ENCODE measurements at regions not wholly inside any gene's neighbourhood (a gene's known extent, or its start where the extent isn't known, plus 50 kb on each side); places are given as distances from the start of the nearest gene placed in this dataset.
"Not testable (repeated sequence)": the region's sequence is repeated elsewhere in the genome, so short reads cannot be mapped to it uniquely, and the experiment has no call there.

DNA sequence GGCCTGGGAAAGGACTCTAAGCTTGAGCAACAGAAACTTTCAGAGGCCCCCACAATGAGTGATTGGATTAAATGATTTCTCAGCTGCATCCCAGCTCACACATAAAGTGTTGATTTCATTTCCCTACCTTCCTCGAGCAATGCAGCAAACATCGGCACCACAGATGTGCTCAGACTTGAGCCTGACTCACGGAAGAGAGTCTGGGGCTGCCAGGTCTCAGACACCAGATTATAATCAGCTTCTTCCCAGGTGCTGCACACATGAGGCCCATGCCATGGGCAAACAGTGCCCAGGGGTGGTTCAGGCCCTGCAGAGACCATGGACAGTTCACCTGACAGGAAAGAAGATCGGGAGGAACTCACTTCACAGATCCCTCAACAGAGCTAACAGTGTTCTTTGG lies 226.6 kb upstream of the TENM4 start:
- DNase-seq: no peak

DNA sequence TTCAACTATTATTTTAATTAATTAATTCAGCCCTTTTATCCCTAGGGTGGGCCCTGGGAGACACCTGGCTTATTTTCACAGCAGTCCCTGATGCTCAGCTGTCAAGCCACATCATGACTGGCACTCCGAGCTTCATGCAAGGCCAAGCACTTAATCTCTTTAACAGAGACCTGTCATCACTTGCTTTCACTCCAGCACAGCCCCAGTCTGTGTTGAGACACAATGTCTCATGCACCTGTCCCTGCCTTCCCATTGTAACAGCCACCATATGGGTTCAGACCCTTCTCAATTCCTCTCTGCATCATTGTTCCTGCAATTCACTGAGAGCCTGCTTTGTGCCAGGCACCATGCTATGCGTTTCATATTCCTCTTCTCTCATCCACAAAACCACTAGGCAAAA lies 222.2 kb upstream of the TENM4 start:
- peak; percentile 14 for DNase-seq

DNA sequence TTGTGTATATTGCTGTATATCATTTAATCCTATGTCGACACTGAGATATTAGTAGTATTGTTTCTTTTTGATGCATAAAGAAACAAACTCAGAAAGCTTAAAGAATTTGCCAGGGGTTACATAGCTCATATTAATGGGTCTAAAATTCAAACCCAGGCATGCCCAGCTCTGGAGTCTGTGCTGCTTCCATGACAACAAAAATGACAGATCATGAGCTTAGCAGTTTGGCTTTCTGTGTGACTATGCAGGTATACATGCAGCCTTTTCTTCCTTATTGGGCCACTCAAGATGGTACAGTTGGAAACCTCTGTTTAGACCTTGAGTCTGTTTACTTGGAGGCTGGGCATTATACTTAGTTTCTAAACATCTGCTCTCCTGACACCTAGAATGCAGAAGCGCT lies 220.5 kb upstream of the TENM4 start:
- no peak for DNase-seq

DNA sequence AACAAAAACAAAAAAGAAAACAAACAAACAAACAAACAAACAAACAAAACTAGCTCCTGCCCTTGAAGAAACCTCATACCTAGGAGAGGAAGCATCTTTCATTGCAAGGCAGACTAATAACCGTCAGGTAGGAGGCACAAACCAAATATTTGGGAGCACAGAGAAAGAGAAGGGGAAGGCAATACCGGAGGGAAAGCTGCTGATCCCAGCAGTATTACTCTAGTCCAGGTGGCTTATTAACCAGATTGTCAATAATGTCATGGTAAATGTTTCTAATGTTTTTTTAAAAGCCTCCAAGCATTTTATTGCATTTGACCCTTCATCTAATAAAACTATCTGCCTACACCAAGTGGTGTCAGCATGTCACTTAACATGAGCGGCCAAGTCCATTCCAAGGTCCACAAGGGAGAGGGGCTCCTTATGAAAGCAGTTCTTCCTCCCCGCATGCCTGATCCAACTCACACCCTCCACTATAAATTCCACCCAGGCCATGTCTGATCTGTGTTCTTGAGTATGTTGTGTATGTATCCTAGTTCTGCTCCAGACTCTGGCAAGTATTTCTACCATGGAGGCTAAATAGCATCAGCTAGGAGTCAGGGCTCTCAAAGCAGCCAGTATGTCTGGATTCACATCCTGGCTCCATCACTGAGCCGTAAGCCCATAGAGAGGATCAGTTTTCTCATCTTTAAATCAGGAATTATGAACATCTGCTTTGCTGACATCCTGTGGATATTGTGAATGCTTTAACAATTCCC lies 208.1 kb upstream of the TENM4 start:
- no peak for DNase-seq

DNA sequence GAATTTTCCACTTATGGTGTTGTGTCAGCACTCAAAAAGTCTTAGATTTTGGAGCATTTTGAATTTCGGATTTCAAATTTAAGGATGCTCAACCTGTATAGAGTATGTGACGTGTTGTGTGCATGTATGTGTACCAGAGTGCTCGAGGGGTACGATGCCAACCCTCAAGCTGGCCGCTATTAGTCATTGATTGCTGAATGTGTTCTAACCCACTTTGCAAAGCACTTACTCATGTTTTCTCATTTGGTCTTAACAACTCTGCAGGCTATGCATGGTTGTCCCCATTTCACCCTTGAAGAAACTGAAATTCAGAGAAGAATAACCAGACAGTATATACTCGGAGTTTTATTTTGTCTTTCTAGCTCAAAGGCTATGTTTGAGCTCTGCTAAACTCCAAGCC lies 196.4 kb upstream of the TENM4 start:
- DNase-seq: no peak

DNA sequence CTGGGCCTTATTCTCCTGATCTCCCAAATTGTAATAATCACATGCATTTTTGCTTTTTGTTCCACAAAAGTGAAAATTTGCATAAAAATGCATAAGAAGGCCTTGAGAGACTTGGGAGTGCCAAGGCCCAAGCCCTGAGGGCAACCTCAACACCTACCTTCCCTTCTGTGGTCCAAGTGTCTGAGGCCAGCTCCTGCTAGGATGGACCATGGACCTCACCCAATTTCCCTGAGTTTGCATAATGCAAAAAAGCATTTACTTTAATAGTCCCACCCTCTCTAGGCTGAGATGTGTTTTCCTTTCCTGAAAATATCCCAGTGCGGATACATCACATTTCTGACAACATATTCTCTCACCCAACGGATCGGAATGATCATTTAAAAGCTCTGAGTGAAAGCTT lies 194.1 kb upstream of the TENM4 start:
- no peak for DNase-seq

DNA sequence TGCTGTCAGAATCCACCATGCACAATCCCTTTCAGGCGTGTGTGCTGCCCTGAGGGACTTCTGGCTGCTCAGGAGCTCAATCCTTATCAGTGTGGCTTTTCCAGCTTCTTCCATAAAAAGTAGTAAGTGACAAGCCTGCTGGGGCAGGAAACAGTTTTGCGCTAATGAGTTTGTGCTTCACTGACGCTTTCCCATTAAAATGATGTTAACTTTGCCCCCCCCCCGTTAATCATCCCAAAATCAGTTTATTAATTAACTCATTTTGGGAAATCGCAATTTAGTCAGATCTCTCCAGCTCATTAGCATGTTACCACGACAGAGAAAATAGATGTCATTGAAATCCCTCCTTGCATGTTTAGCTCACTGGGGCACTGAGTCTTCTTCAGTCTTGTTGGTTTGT lies 186.5 kb upstream of the TENM4 start:
- no peak for DNase-seq

DNA sequence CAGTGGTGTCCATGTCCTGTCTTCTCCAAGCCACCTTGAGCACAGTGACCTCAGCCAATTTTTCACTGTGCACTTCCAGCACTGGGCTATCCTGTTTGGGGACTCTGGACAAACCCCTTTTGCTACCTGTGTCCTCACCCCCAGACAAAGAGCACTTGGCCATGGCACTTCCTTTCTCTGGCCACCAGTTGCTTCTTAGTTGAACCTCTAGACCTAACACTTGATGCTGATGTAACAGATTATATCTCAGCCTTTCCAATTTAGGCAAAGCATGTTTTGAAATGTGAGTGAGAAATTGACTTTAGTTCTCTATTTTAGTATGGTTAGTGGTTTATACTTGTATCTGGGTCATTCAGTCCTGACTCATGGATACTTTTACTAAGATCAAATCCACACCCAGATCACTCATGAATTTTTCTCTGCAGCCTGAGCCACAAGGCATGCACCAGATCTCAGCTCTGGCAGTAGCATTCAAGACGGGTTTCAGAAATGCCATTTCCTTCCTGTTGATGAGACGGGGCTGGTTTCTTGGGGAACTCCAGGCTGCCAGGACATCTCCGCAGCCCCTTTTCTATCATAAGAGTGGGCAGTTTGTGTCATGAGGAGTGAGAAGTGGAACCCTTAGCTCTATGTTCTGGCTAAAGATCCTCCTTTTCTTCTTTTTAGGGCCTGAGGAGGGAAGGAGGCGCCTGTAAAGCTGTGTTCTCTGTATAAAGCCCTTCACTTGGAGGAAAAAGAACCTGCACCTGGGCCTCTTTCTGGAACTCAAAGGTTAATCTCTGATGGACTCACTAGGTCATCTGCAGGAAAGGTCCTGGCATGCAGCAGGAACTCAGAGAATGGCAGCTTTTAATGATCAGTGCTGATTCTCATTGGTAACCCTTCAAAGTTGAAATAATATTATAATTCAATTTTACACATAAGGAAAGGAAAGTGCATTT lies 185.6 kb upstream of the TENM4 start:
- no peak for DNase-seq

DNA sequence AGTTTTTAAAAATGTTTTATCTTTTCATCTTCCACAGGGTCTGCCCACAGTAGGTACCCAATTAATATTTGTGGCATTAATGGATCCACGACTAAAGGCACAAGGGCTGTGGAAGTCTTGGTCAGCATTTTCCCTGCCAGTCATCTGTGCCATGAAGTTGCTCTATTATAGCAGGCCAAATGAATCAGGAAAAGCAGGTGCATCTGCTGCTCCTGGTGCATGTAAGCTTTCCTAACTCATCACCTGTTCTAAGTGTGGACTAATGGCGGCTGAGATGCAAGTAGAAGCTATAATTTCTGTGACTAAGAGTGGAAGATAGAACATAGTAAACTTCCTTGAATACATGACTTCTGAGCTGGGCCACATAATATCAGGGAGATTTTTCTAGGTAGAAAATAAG lies 182.5 kb upstream of the TENM4 start:
- no peak for DNase-seq

DNA sequence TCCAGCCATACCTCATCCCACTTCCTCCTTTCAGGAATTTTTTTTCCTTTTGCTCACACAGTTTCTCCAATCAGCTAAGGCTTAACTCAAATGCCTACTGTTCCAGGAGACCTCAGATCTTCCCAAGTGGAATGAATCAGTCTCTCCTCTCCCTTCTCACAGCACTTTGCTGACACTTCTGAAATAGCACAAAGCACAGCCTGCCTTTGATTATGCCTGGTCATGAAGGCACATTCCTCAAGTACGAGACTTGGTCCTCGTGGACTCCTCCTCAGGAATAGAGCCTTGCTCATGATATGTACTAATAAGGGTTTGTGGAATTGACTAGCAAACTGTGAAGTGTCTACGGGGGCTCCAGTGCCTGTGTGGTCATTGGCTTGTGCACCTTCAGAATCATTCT lies 176.7 kb upstream of the TENM4 start:
- DNase-seq: no peak

DNA sequence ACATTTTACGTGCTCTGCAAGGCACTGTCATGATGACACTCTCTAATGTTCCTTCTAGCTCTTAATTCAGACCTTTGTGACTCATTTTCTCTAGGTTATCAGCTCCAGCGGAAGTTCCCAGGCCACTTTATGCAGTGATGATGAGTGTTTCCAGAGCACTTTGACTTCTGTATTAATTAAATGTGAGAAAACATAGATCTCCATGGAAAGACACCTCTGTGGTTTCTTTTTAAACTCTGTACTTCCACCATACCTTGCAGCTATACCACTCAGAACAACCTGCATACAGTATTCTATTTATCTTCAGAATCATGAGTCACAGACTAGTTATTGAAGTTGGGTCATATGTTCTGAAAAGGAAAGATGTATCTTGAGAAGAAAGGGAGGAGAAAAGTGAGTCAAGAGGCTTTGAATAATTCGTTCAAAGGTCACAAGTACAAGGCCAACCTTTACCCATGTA lies 175.6 kb upstream of the TENM4 start:
- DNase-seq: no peak

DNA sequence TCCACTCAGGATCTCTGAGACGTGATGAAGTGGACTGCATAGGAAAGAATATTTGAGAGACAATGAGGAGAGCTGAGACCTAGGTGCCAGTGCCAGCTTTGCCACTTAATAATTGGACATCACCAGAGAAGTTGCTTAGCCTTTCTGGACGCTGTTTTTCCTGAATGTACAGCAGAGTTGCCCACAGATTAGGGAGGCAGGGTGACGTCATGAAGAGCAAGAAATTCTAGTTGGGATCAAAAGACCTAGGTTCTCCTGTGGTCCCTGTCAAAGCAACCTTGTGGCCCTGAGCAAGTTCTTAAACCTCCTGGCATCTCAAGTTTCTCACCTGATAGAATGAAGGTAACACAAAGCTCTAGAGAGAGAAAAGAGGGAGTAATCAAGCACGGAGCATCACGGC lies 174.6 kb upstream of the TENM4 start:
- no peak for DNase-seq

DNA sequence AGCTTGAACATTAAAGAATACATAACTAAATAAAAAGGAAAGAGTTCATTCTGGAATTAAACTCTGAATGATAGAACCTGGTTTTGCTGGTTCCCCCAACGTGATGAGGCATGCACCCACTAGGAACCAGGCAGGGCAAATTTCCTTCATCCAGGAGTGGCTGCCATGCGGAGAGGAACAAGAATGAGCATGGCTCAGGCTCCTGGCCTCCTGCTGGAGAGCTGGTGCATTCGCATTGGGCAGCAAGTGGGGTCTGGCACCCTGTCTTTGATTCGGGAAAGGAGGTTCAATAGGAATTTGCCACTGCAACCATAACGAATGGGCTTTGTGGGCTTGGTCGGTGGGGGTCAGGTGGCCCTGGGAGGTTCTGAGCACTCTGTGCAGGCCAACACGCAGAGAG lies 169.8 kb upstream of the TENM4 start:
- DNase-seq: no peak

DNA sequence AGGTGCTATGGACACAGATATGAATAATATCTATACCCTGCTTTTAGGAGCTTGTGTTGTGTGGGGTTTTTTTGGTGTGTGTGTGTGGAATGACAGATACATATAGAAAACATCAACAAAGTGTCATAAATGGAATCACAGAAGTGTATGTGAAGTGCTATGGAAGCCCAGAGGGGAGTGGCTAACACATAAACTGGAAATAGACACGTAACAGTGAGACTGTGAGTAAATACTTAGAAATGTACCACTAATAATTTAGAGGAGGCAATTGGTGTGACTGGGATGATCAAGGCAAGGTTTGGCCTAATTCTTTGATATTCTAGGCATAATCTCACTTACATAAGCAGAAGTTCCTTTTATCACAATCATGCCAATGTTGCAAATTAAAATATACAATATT lies 169.3 kb upstream of the TENM4 start:
- DNase-seq: no peak

DNA sequence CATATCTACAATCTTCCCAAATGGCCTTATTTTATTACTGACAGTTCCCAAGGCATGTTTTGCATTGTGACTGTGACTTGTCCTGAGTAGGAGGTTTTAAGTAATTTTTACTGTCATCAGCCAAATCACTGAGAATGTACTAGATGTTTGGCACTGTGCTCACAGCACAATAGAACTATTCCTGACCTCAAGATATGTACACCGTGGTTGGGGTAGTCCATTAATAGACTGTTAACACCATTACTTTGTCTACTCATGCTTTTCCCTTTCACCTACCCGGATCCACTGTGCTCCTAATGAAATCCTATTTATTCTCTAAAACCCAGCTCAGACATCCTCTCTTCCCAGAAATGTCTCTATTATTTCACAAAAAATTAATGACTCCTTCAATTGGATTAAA lies 168.7 kb upstream of the TENM4 start:
- no peak for DNase-seq

DNA sequence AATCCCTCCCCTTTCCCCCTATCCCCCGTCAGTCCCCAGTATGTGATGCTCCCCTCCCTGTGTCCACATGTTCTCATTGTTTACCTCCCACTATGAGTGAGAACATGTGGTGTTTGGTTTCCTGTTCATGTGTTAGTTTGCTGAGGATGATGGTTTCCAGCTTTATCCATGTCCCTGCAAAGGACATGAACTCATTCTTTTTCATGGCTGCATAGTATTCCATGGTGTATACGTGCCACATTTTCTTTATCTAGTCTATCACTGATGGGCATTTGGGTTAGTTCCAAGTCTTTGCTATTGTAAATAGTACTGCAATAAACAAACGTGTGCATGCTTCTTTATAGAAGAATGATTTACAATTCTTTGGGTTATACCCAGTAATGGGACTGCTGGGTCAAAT lies 165.6 kb upstream of the TENM4 start:
- not testable (repeated sequence) for DNase-seq

DNA sequence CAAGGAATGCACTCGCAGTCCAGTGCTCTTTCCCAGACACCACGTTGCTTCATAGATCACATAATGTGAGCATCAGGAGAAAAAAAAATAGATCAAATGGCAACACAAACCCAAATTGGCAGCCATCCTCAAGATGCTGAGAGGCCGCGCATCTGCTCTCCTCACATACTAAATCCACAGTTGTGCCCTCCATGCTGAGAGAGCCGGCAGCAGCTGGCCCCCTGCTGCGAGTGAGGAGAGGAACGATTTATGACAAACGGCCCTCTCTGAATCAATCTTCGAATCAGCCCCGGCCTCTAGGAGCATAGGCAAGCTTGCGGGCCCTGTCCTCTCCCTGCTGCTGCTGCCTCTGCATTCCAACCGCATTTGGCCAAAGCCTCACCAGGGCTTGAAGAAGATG lies 159.9 kb upstream of the TENM4 start:
- DNase-seq: peak; percentile 11

DNA sequence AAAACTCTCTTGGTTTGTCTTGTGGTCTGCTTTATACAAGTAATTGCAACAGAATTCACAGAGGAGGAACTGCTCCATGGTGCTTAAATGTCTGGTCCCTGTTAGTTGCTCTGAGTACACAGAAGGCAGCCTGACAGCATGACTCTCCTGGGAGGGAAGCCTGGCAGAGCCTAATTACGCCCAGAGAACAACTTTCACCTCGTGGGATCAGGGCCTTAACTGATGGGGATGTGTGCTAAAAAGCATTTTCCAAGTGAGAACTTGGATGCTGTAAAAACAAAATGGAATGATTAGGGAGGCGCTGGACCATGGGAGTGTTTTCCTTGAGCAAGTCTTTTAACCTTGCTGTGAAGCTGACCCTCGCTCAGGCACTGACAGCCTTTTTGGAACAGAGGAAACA lies 154.0 kb upstream of the TENM4 start:
- no peak for DNase-seq

DNA sequence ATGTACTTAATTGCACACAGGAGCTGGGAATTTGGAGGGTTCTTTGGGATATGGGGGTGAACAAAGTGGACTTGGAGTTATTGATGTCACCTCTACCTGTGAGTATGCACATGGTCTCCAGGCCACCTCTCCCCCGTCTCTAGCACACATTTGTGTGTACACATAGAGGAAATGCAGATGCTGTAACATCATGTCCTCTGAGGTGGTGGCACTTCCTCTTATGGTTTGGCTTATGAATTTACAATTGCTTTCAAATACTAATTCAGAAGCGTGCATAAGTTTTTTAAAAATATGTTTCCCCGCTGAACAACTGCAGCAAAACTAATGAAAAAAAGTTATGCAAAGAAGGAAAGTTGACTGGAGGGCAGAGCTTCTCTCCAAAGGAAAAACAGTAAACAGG lies 152.0 kb upstream of the TENM4 start:
- no peak for DNase-seq

DNA sequence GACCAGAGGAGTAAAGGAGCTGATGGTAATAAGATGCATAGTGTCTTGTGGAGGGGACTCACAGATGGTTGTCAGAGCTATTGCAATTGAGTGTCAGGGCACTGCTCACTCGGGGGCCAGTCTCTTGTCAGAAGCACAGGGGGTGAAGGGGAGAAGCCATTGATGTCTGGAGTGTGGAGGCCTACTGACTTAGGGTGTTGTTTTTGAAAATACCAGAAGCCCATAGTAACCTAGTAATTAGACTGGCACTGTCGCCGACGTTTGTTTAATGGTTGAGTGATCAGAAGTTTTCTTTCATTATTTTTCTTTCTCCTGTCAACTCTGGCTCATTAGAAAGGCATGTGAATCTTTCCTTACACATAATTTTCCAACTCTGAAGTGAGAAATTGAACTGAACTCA lies 151.6 kb upstream of the TENM4 start:
- DNase-seq: no peak

DNA sequence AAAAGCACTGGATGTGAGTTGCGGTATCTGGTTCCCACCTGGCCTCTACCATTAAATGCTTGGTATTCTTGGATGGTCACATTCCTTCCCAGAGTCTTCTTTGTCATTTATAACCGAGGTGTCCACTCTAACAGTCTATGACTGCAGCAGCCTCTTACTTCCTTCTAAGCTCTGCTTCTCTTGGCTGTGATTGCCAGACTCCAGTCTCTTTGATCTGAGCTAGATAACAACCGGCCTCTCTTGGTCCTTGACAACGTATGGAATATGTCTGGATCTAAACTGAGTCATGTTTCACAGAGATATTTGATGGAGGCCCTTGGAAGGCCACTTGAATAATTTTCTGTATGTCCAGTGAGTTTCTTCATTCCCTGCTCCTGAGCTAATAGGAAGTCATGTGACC lies 141.6 kb upstream of the TENM4 start:
- DNase-seq: no peak

DNA sequence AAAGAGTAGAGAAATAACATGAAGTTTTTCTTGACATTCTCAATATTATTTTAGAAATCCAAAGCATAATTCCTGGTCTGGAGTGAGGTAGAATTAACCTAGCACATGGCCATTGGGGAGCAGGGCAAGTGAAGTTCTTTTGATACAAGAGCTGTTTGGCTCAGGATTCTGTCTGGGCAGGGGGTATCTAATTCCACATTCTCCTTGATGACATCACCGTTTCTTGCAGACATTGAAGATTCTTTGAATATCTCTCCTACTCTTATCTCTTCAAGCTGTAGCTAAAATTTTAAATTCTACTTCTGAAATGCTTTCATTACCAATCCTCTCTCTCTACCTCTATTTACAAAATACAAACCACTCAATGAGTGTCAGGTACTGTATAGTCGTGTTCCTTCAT lies 138.2 kb upstream of the TENM4 start:
- no peak for DNase-seq

DNA sequence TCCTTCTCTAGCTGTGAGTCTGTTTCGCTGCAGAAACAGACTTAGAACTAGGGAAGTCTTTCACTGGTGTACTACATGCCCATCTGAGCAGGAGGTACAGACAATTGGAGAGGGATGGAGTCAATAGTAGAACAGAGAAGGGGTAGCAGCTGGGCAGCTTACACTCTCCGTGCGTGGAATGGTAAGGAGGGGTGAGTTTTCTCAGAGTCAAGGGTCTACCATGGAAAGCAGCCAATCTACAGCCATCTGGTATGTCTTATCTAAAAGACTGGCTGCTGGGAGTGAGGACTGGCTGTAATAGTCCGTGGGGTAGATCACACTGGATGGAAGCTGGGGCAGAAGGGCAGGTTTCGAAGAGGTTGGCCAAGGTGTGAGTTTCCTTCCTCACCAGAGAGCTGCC lies 137.3 kb upstream of the TENM4 start:
- DNase-seq: no peak

DNA sequence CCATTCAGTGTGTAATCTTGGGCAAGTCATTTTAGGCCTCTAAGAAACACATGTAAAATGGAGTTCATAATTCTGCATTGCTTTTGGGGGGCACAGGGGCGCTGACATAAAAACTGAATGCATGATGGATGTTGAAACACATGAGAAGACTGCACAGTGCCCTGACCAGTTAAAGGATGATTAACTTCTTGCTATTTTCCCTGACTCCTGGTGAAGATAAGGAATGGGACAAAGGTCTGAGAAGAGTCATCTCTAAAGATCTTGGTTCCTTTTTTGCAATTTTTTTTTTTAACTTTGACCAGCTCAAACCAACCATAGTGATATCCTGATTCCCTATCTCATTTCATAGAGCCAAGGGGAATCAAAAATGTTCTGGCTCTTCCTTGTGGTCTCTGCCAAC lies 134.9 kb upstream of the TENM4 start:
- DNase-seq: no peak

All from NCI-H510A treated with DMSO at 0.1 percent for 48 hours (cell line).